ENCODE measurements at regions not wholly inside any gene's neighbourhood (a gene's known extent, or its start where the extent isn't known, plus 50 kb on each side); places are given as distances from the start of the nearest gene placed in this dataset.

DNA sequence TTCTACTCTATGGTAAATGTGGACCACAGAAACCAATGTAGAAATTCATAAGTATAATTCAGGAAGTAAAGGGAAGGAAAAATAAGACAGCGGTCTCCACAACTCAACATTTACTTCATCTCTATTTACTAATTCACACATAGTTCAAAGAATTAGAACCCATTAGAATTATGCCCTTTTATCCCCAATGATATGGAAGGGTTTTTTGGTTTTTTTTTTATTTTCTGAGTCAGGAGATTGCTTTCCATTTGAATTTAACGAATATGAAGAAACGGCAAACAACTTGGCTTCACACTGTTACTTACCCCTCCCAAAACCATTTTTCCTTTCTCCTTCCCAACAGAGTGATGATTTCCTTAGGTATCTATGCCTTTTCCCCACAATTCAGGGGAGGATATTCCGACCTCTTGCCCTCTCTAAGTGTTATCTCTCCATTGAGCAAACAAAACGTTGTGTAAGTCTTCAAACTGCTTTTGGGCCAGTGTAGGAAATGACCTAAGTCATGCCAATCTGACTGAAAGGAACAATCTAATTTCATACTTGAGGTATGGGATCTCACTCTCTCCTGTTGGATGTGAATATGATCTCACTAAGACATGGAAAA lies 72.0 kb downstream of the CETN3 start:
- Histone ChIP-seq H3K79me2 (ENCODE audit: control insufficient read depth, insufficient read depth, low read length) (no peaks in the 10 kb centered on the region), H3K36me3 (ENCODE audit: control insufficient read depth in 2 of 2, extremely low read depth in 1 of 2, insufficient read depth in 2 of 2, low read length in 2 of 2) (no peaks in the 10 kb centered on the region), H3K4me1 (ENCODE audit: control insufficient read depth, extremely low read depth, insufficient read depth, low read length) (no peaks in the 10 kb centered on the region), H3K9ac (replicated peaks; ENCODE audit: extremely low read depth, insufficient read depth, low read length) (no peak overlapping the region), H3K27me3 (ENCODE audit: control insufficient read depth in 2 of 2, insufficient read depth in 2 of 2, low read length in 2 of 2) (peaks cover 0 to 3% of the 10 kb centered on the region in 2 experiments), H2AFZ (ENCODE audit: low read depth, low read length) (no peak overlapping the region), H3K9me3 (replicated peaks; ENCODE audit: control insufficient read depth, insufficient read depth, low read length) (no peaks in the 10 kb centered on the region), H3K4me3 (replicated peaks in 1 of 3; ENCODE audit: insufficient read depth in 1 of 3, low read depth in 1 of 3, low read length in 3 of 3) (no peak overlapping the region), H3K9me1 (replicated peaks; ENCODE audit: control insufficient read depth, extremely low read depth, insufficient read depth, low read length) (no peaks in the 10 kb centered on the region), H4K20me1 (replicated peaks; ENCODE audit: control insufficient read depth, extremely low read depth, insufficient read depth, low read length) (no peaks in the 10 kb centered on the region), H3K27ac (ENCODE audit: insufficient read depth, low read depth, low read length) (no peak overlapping the region), H3K4me2 (ENCODE audit: insufficient read depth, low read length) (no peak overlapping the region)
- dilution Hi-C loops (cut with MboI; ENCODE audit: extremely low pct_ligation_motif_present, low sequenced_read_pairs): no loop called here
- no TSS peak for BruUV-seq (replicated peaks)
- POLR2A ChIA-PET: no interaction called here
- intact Hi-C loops (cut with micrococcal nuclease): no loop called here
- DNase-seq (ENCODE audit: low read depth, low spot score) (no peak), FAIRE-seq (no peak)
- TF ChIP-seq, protein P1, sequence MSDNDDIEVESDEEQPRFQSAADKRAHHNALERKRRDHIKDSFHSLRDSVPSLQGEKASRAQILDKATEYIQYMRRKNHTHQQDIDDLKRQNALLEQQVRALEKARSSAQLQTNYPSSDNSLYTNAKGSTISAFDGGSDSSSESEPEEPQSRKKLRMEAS (IDR thresholded peaks at IDR 0.05; ENCODE audit: insufficient read depth, insufficient read length): no peak
- TF ChIP-seq EZH2 (IDR thresholded peaks at IDR 0.05; ENCODE audit: borderline replicate concordance, low read depth, low read length, severe bottlenecking): no peak
- CTCF ChIA-PET: no interaction called here

DNA sequence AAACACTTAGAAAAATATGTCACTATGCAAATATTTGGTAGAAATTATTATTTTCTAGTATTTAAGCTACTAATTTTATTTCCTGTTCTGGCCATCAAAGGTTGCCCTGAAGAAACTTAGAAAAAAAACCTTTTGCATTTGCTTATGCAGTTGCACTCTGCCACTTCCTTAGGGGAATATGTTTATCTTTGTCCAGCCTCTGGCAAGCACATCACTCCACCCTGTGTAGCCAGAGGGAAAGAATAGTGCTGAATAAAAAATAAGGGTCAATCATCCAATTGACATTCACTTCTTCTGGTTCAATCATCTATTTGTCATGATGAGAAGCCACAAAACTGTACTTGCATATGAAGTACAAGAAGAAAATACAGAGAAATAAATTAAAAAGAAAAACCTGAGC lies 72.8 kb downstream of the CETN3 start:
- Histone ChIP-seq H3K79me2 (ENCODE audit: control insufficient read depth, insufficient read depth, low read length) (no peaks in the 10 kb centered on the region), H3K4me3 (replicated peaks in 1 of 3; ENCODE audit: insufficient read depth in 1 of 3, low read depth in 1 of 3, low read length in 3 of 3) (no peak overlapping the region), H3K9ac (replicated peaks; ENCODE audit: extremely low read depth, insufficient read depth, low read length) (no peak overlapping the region), H2AFZ (ENCODE audit: low read depth, low read length) (no peak overlapping the region), H3K9me1 (replicated peaks; ENCODE audit: control insufficient read depth, extremely low read depth, insufficient read depth, low read length) (no peaks in the 10 kb centered on the region), H3K4me2 (ENCODE audit: insufficient read depth, low read length) (no peak overlapping the region), H4K20me1 (replicated peaks; ENCODE audit: control insufficient read depth, extremely low read depth, insufficient read depth, low read length) (no peaks in the 10 kb centered on the region), H3K27ac (ENCODE audit: insufficient read depth, low read depth, low read length) (no peak overlapping the region), H3K9me3 (replicated peaks; ENCODE audit: control insufficient read depth, insufficient read depth, low read length) (no peaks in the 10 kb centered on the region), H3K4me1 (ENCODE audit: control insufficient read depth, extremely low read depth, insufficient read depth, low read length) (no peaks in the 10 kb centered on the region), H3K36me3 (ENCODE audit: control insufficient read depth in 2 of 2, extremely low read depth in 1 of 2, insufficient read depth in 2 of 2, low read length in 2 of 2) (no peaks in the 10 kb centered on the region), H3K27me3 (ENCODE audit: control insufficient read depth in 2 of 2, insufficient read depth in 2 of 2, low read length in 2 of 2) (peaks cover 0 to 3% of the 10 kb centered on the region in 2 experiments)
- BruUV-seq (replicated peaks): no TSS peak
- TF ChIP-seq JUN (IDR thresholded peaks at IDR 0.05; ENCODE audit: borderline replicate concordance, insufficient read depth, insufficient read length, low read depth): no peak
- TF ChIP-seq GATA2 (IDR thresholded peaks at IDR 0.05; ENCODE audit: insufficient read depth, insufficient read length, low read depth, low read length): no peak
- no peak for TF ChIP-seq MYC (IDR thresholded peaks at IDR 0.05; ENCODE audit: low read depth, low read length)
- TF ChIP-seq EZH2 (IDR thresholded peaks at IDR 0.05; ENCODE audit: borderline replicate concordance, low read depth, low read length, severe bottlenecking): no peak
- TF ChIP-seq FOS (IDR thresholded peaks at IDR 0.05; ENCODE audit: borderline replicate concordance, insufficient read depth, low read length): no peak
- TF ChIP-seq, protein P2, sequence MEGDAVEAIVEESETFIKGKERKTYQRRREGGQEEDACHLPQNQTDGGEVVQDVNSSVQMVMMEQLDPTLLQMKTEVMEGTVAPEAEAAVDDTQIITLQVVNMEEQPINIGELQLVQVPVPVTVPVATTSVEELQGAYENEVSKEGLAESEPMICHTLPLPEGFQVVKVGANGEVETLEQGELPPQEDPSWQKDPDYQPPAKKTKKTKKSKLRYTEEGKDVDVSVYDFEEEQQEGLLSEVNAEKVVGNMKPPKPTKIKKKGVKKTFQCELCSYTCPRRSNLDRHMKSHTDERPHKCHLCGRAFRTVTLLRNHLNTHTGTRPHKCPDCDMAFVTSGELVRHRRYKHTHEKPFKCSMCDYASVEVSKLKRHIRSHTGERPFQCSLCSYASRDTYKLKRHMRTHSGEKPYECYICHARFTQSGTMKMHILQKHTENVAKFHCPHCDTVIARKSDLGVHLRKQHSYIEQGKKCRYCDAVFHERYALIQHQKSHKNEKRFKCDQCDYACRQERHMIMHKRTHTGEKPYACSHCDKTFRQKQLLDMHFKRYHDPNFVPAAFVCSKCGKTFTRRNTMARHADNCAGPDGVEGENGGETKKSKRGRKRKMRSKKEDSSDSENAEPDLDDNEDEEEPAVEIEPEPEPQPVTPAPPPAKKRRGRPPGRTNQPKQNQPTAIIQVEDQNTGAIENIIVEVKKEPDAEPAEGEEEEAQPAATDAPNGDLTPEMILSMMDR (IDR thresholded peaks at IDR 0.05; ENCODE audit: extremely low read depth in 1 of 2, insufficient read depth in 1 of 2, low read depth in 1 of 2, low read length in 2 of 2): no peak
- TF ChIP-seq, protein P1 (IDR thresholded peaks at IDR 0.05; ENCODE audit: insufficient read depth, insufficient read length): no peak
- no peak for TF ChIP-seq POLR2AphosphoS5 (IDR thresholded peaks at IDR 0.05; ENCODE audit: insufficient read depth, low read depth, low read length)
- ChIA-PET POLR2A (no interaction called here), CTCF (no interaction called here)
- intact Hi-C loops (cut with micrococcal nuclease): no loop called here
- dilution Hi-C loops (cut with MboI; ENCODE audit: extremely low pct_ligation_motif_present, low sequenced_read_pairs): no loop called here
- DNase-seq (ENCODE audit: low read depth, low spot score) (no peak), FAIRE-seq (no peak)

All from endothelial cell of umbilical vein (primary cell).